Ectodermal cell (in vitro differentiated cells): ENCODE measurements at regions not wholly inside any gene's neighbourhood (a gene's known extent, or its start where the extent isn't known, plus 50 kb on each side); places are given as distances from the start of the nearest gene placed in this dataset.

Source experiments
- H3K27ac ChIP-seq: 2 replicates; pipeline ENCODE4 v1.7.0; 2013; ENCODE audit warnings: mild to moderate bottlenecking, low read depth, low read length; ENCODE audit not compliant: insufficient read depth, poor library complexity, severe bottlenecking
- H3K27me3 ChIP-seq: 2 replicates; pipeline ENCODE4 v1.7.0; 2013; ENCODE audit warnings: mild to moderate bottlenecking, low read length; ENCODE audit not compliant: insufficient read depth, control insufficient read depth, poor library complexity, severe bottlenecking
- H3K36me3 ChIP-seq: one replicate; pipeline ENCODE4 v1.7.0; 2013; ENCODE audit warnings: low read length; ENCODE audit not compliant: control insufficient read depth, insufficient read depth
- H3K4me1 ChIP-seq: one replicate; pipeline ENCODE4 v1.7.0; 2013; ENCODE audit warnings: low read length; ENCODE audit not compliant: control insufficient read depth, insufficient read depth
- H3K4me3 ChIP-seq: 2 replicates; pipeline ENCODE4 v1.7.0; 2013; ENCODE audit warnings: low read depth, low read length, control low read depth; ENCODE audit not compliant: insufficient read depth
- H3K9me3 ChIP-seq: 2 replicates; pipeline ENCODE4 v1.7.0; 2013; ENCODE audit warnings: mild to moderate bottlenecking, low read length, moderate library complexity; ENCODE audit not compliant: control insufficient read depth
- WGBS, 2 experiments: methylation state at CpG; one replicate each; pipeline ENCODE4 v1.1.7; 2013; ENCODE audit warnings: missing lambda C conversion rate in 2 of 2; 5-methylcytosine and 5-hydroxymethylcytosine counted together

DNA sequence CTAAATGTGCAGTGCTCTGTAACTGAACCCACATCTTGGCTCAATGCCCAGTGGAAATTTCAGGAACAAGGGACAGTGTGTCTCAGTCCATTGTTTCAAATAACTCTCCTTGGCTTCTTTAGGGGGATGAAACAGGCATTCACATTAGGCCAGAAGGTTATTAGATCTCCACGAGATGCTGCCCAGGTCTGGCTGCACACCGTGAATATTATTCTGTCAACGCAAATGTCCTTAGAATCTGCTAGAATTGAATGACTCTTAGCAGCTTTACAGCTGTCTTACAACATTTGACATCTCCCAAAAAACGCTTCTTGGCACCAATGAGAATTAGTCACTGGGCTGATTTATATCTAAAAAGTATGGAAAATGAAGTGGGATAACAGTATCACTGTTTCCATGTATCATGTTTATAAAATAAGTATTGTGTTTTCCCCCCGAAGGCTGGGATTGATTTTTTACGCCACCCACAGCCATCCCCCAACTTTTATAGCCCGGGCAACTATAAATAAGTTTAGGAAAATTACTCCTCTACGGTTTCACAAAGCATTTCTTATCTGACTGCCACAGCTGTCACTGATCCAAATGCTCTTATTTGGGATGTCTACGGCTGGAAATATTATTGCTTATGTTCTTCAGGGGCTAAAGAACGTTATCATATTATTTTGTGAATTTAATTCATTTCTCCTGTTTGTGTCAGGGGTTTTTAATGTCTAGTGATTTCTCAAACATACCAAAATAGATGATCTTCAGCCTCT, 559.7 kb upstream of the FAT1 start:
- H3K4me1 ChIP-seq, result no peaks in the 10 kb centered on the region
- WGBS, 2 experiments, result 95 to 97% methylated on average over 8 to 9 of the region's 10 CpGs
- H3K9me3 ChIP-seq, result no peaks in the 10 kb centered on the region
- no peak overlapping the region for H3K27ac ChIP-seq
- no peaks in the 10 kb centered on the region for H3K27me3 ChIP-seq
- H3K4me3 ChIP-seq, result no peak overlapping the region
- H3K36me3 ChIP-seq, result no peaks in the 10 kb centered on the region

DNA sequence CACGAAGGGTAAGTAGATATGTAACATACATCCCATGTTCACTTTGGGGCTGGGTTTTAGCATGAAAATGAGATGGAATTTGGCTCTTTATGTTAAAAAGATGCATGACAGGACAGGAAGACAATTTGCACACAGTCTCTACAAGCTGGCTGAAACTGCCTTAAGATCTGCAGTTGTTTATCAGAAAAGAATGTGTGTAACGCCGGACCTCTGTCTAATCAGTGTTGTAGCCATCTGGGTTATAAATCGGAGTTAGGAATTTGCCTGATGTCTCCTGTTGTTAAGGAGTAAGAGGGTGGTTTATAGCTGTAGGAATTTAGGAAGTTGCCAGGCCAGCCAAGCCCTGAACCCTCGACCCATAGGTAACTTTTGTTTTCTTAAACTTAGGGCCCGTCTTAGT, 562.9 kb upstream of the FAT1 start:
- H3K9me3 ChIP-seq, result no peaks in the 10 kb centered on the region
- H3K4me1 ChIP-seq, result no peaks in the 10 kb centered on the region
- H3K4me3 ChIP-seq, result no peak overlapping the region
- no peaks in the 10 kb centered on the region for H3K36me3 ChIP-seq
- no peaks in the 10 kb centered on the region for H3K27me3 ChIP-seq
- WGBS, 2 experiments, result 89 to 95% methylated on average over 4 to 6 of the region's 6 CpGs
- no peak overlapping the region for H3K27ac ChIP-seq

DNA sequence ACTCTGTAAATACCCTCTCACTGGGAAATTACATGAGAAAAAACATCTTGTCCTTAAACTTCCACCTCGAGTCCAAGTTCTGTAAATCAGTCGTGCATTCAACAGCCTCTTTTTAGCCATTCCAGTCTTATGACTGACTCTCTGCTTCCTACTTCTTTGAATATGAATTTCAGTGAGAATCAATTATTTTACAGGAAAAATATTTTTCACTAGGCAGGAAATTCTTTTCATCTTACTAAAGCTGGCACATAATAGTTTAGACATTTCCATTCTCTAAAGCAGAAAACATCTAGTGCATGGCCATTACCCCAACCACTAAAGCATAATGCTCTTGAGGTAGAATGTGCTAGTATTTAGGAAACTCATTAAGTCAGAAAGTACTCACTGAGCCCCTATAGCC, 565.7 kb upstream of the FAT1 start:
- Histone ChIP-seq H3K4me1 (no peaks in the 10 kb centered on the region), H3K36me3 (no peaks in the 10 kb centered on the region), H3K9me3 (no peaks in the 10 kb centered on the region), H3K27ac (no peak overlapping the region), H3K27me3 (no peaks in the 10 kb centered on the region), H3K4me3 (no peak overlapping the region)
- 43 to 50% methylated on average over 2 of the region's 2 CpGs for WGBS, 2 experiments

DNA sequence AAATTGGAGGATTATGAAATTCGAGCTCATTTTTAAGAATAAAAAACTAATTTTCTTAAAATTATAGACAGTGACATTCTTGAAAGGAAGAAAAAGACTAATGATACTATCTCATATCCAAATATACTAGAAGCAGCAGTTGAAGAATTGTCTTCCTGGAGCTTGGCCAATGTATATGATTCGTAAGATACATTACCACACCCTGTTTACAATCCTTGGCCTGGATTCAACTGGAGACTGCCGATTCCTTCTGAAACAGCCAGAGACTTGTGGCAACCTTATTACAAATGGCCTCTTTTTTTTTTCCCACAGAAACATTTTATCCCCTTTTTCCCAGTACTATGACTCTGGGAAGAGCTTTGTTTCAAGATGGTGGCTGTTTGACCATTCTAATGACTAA, 571.2 kb upstream of the FAT1 start:
- peaks cover 3% of the 10 kb centered on the region for H3K9me3 ChIP-seq
- no peak overlapping the region for H3K27ac ChIP-seq
- no peaks in the 10 kb centered on the region for H3K27me3 ChIP-seq
- H3K4me1 ChIP-seq, result no peaks in the 10 kb centered on the region
- WGBS, 2 experiments, result 94 to 96% methylated on average over 2 of the region's 3 CpGs
- no peaks in the 10 kb centered on the region for H3K36me3 ChIP-seq
- H3K4me3 ChIP-seq, result no peak overlapping the region

DNA sequence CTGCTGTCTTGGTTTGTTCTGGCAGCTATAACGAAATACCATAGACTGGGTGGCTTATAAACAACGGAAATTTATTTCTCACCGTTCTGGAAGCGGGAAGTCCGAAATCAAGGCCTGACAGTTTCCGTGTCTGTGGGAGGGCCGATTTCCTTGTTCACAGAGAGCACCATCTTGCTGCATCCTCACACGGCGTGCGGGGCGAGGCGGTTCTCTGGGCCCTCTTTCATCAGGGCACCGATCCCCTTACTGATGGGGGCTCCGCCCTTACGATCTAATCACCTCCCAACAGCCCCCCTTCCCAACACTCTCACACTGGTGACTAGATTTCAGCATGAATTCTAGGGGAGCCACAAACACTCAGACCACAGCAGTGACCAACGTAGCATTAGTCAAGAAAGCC, 578.3 kb upstream of the FAT1 start:
- no peaks in the 10 kb centered on the region for H3K9me3 ChIP-seq
- no peaks in the 10 kb centered on the region for H3K36me3 ChIP-seq
- no peak overlapping the region for H3K4me3 ChIP-seq
- H3K27me3 ChIP-seq, result no peaks in the 10 kb centered on the region
- WGBS, 2 experiments, result 97 to 98% methylated on average over 16 of the region's 16 CpGs
- no peaks in the 10 kb centered on the region for H3K4me1 ChIP-seq
- no peak overlapping the region for H3K27ac ChIP-seq

DNA sequence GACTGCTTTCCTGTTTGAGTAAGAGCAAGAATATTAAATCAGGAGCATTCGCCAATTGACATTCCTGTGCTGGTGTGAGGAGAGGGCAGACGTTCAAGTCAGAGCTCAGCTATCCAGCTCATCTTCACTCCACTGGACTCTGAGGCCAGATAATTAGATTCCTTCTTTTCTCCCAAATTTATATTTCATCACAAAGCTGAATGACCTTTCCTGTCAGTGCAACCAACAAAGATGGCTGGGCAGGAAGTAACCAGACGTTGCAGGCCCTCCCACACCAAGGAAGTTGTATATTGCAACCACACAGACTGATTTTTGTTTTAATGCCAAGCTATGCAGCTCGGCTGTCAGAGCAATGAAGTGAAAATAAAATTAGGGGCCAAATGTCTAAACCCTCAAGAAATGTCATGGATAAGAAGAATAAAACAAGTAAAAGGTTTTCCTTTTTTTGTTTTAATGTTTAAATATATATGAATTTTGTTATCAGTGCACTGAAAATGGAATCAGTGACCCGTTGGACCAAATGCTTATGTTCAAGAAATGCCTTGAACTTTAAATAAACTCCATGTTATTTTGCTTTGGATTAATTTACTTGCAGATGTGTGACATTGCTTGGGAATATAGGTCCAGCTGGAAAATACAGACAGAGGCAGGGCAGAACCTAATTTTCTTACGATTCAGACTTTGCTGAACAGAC, 578.9 kb upstream of the FAT1 start:
- H3K9me3 ChIP-seq, result no peaks in the 10 kb centered on the region
- H3K27ac ChIP-seq, result no peak overlapping the region
- H3K4me3 ChIP-seq, result no peak overlapping the region
- no peaks in the 10 kb centered on the region for H3K27me3 ChIP-seq
- 92 to 95% methylated on average over 6 of the region's 6 CpGs for WGBS, 2 experiments
- H3K4me1 ChIP-seq, result no peaks in the 10 kb centered on the region
- H3K36me3 ChIP-seq, result no peaks in the 10 kb centered on the region

DNA sequence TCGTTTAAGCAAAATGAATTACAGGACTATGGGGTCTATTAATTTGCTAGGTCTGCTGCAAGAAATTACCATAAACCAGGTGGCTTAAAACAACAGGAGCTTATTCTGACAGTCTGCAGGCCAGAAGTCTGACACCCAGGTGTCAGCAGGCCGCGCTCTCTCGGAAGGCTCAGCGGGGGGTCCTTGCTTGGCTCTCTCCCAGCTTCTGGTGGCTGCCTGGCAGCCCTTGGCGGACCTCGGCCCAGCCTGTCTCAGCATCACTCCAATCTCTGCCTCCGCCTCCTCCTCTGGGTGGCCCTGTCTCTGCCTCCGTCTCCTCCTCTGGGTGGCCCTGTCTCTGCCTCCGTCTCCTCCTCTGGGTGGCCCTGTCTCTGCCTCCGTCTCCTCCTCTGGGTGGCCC, 580.5 kb upstream of the FAT1 start:
- Histone ChIP-seq H3K36me3 (no peaks in the 10 kb centered on the region), H3K4me1 (no peaks in the 10 kb centered on the region), H3K27ac (no peak overlapping the region), H3K9me3 (no peaks in the 10 kb centered on the region), H3K27me3 (no peaks in the 10 kb centered on the region), H3K4me3 (no peak overlapping the region)
- WGBS, 2 experiments, result 90% methylated on average over 9 to 10 of the region's 11 CpGs

DNA sequence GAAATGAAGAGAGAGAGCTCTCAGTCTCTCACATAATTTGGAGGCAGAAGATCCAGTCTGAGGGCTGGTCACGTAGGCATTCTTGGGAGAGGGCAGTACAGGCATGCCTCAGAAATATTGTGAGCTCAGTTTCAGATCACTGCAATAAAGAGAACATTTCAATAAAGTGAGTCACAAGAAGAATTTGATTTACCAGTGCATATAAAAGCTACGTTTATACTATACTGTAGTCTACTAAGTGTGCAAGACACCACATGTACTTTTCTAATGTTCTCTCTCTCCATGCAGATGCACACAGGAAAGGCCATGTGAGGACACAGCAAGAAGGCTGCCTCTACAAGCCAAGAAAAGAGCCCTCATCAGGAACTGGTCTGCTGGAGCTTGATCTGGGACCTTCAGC, 583.5 kb upstream of the FAT1 start:
- 90 to 93% methylated on average over 2 of the region's 2 CpGs for WGBS, 2 experiments
- Histone ChIP-seq H3K36me3 (no peaks in the 10 kb centered on the region), H3K4me1 (no peaks in the 10 kb centered on the region), H3K27ac (no peak overlapping the region), H3K27me3 (no peaks in the 10 kb centered on the region), H3K4me3 (no peak overlapping the region), H3K9me3 (no peaks in the 10 kb centered on the region)

DNA sequence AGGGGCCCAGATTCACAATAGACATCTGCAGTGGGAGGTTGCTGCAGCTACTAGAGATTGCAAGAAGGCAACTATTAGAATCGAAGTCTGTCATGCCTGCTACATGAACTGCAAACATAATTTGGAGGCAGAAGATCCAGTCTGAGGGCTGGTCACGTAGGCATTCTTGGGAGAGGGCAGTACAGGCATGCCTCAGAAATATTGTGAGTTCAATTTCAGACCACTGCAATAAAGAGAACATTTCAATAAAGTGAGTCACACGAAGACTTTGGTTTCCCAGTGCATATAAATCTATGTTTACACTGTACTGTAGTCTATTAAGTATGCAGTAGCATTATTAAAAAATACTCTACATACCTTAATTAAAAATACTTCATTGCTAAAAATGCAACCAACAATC, 585.8 kb upstream of the FAT1 start:
- 94 to 97% methylated on average over 3 of the region's 3 CpGs for WGBS, 2 experiments
- H3K4me3 ChIP-seq, result no peak overlapping the region
- H3K27ac ChIP-seq, result no peak overlapping the region
- no peaks in the 10 kb centered on the region for H3K4me1 ChIP-seq
- no peaks in the 10 kb centered on the region for H3K9me3 ChIP-seq
- H3K27me3 ChIP-seq, result no peaks in the 10 kb centered on the region
- H3K36me3 ChIP-seq, result no peaks in the 10 kb centered on the region

DNA sequence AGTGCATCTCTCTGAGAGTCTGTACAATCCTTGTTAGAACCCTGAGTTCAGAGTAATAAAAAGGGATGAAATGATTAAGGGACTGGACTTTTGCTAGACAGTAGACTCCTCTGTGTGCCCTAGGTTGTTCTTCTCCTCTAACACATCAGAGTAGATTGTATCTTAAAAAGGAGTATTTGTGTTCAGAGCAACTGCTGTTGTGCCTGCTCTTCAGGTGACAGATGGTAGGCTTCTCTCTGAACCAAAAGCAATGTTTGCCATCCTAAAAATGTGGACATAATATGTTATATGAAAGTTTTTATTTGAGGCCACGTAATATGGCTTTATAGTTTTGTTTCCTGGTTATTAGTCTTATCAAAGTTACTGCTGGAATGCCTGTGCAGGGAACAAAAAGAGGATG, 588.6 kb upstream of the FAT1 start:
- no peaks in the 10 kb centered on the region for H3K9me3 ChIP-seq
- H3K4me3 ChIP-seq, result no peak overlapping the region
- 91 to 97% methylated on average over 1 of the region's 1 CpG for whole genome bisulfite sequencing, 2 experiments
- no peak overlapping the region for H3K27ac ChIP-seq
- H3K4me1 ChIP-seq, result no peaks in the 10 kb centered on the region
- no peaks in the 10 kb centered on the region for H3K27me3 ChIP-seq
- no peaks in the 10 kb centered on the region for H3K36me3 ChIP-seq
